SK-N-SH (cell line): ENCODE measurements at regions not wholly inside any gene's neighbourhood (a gene's known extent, or its start where the extent isn't known, plus 50 kb on each side); places are given as distances from the start of the nearest gene placed in this dataset.

Source experiments
- CTCF ChIA-PET: fragments of 300-600, 350-600 bp; formaldehyde crosslinking; extraction: SDS; loops from one replicate; lab custom pipeline; 2021; lab: Yijun Ruan, JAX
- POLR2A ChIA-PET: fragments of 350-600 bp; sonication (Branson Sonifier 250); formaldehyde crosslinking; extraction: SDS; loops from one replicate; lab custom pipeline; 2020; ENCODE audit warnings: antibody characterized with exemption, inconsistent platforms; lab: Yijun Ruan, JAX
- DNase-seq: peaks from one replicate; pipeline ENCODE4 v3.0.0; 2012
- H2AFZ ChIP-seq: fragments of 200-600 bp; sonication (generic); 2 replicates; pipeline ENCODE4 v1.8.1; 2016; ENCODE audit warnings: antibody characterized with exemption, mild to moderate bottlenecking, low read depth
- H3F3A ChIP-seq: fragments of 200-600 bp; sonication (generic); replicated peaks from 2 replicates; pipeline ENCODE3; 2016; ENCODE audit warnings: antibody characterized with exemption, mild to moderate bottlenecking; ENCODE audit not compliant: insufficient read depth
- H3K27ac ChIP-seq, 2 experiments: fragments of 200-500 bp in 1 of 2; fragments of 200-600 bp in 1 of 2; sonication (Bioruptor generic) in 1 of 2; sonication (generic), shearing (Covaris generic) in 1 of 2; 2 replicates each; pipeline versions ENCODE4 v1.5.1 to v1.6.1; 2014 to 2016; ENCODE audit warnings: low read depth in 2 of 2, inconsistent platforms in 1 of 2, low read length in 1 of 2, mild to moderate bottlenecking in 1 of 2, mixed read lengths in 1 of 2
- H3K27me3 ChIP-seq: fragments of 200-600 bp; sonication (generic), shearing (Covaris generic); 2 replicates; pipeline ENCODE4 v1.6.1; 2016; ENCODE audit warnings: mixed run types; ENCODE audit not compliant: insufficient read depth
- H3K36me3 ChIP-seq, 2 experiments: fragments of 200-500 bp in 1 of 2; fragments of 200-600 bp in 1 of 2; sonication (Bioruptor generic) in 1 of 2; sonication (generic) in 1 of 2; replicated peaks in 1 of 2; 2 replicates each; pipeline versions ENCODE3 to v1.5.1; 2014 to 2016; ENCODE audit warnings: low read length in 1 of 2, mild to moderate bottlenecking in 1 of 2; ENCODE audit not compliant: insufficient read depth in 2 of 2, control insufficient read depth in 1 of 2
- H3K4me1 ChIP-seq, 2 experiments: fragments of 200-500 bp in 1 of 2; fragments of 200-600 bp in 1 of 2; sonication (Bioruptor generic) in 1 of 2; sonication (generic), shearing (Covaris generic) in 1 of 2; 2 replicates each; pipeline versions ENCODE4 v1.5.1 to v1.6.1; 2014 to 2016; ENCODE audit warnings: low read depth in 1 of 2, low read length in 1 of 2, mixed run types in 1 of 2; ENCODE audit not compliant: insufficient read depth in 2 of 2, control insufficient read depth in 1 of 2
- H3K4me2 ChIP-seq: fragments of 200-600 bp; sonication (generic), shearing (Covaris generic); 2 replicates; pipeline ENCODE4 v1.6.1; 2017; ENCODE audit warnings: mixed run types
- H3K4me3 ChIP-seq, 2 experiments: fragments of 200-500 bp in 1 of 2; fragments of 200-600 bp in 1 of 2; sonication (Bioruptor generic) in 1 of 2; sonication (generic), shearing (Covaris generic) in 1 of 2; 2 replicates each; pipeline versions ENCODE4 v1.5.1 to v1.8.1; 2014 to 2016; ENCODE audit warnings: low read depth in 2 of 2, inconsistent platforms in 1 of 2, low read length in 1 of 2, mild to moderate bottlenecking in 1 of 2, mixed read lengths in 1 of 2, moderate library complexity in 1 of 2
- H3K79me2 ChIP-seq: fragments of 200-600 bp; sonication (generic); 2 replicates; pipeline ENCODE4 v1.8.1; 2017; ENCODE audit warnings: mild to moderate bottlenecking; ENCODE audit not compliant: insufficient read depth
- H3K9ac ChIP-seq: fragments of 200-600 bp; sonication (generic); 2 replicates; pipeline ENCODE4 v1.6.1; 2017; ENCODE audit warnings: mixed run types
- H3K9me2 ChIP-seq: fragments of 200-600 bp; sonication (generic); 2 replicates; pipeline ENCODE4 v1.6.1; 2017; ENCODE audit warnings: mixed run types
- H3K9me3 ChIP-seq: fragments of 200-600 bp; sonication (generic); 2 replicates; pipeline ENCODE4 v1.6.1; 2017; ENCODE audit warnings: mixed run types, mild to moderate bottlenecking, moderate library complexity
- H4K20me1 ChIP-seq: fragments of 200-600 bp; sonication (generic); 2 replicates; pipeline ENCODE4 v1.6.1; 2017; ENCODE audit warnings: mild to moderate bottlenecking, mixed run types; ENCODE audit not compliant: insufficient read depth
- CTCF ChIP-seq: fragments of 200-600 bp; sonication (generic); IDR thresholded peaks from 2 replicates; pipeline ENCODE4 v1.6.1; 2017; ENCODE audit warnings: antibody characterized with exemption, mild to moderate bottlenecking, moderate library complexity
- ELF1 ChIP-seq: IDR thresholded peaks from 2 replicates; pipeline ENCODE4 v1.4.0; 2012
- FOSL2 ChIP-seq: IDR thresholded peaks from 2 replicates; pipeline ENCODE4 v1.4.0; 2012; ENCODE audit warnings: low read depth, mild to moderate bottlenecking, moderate library complexity, borderline replicate concordance
- FOXM1 ChIP-seq: IDR thresholded peaks from 2 replicates; pipeline ENCODE4 v1.4.0; 2012; ENCODE audit warnings: low read depth, mild to moderate bottlenecking
- GABPA ChIP-seq: IDR thresholded peaks from 2 replicates; pipeline ENCODE4 v1.4.0; 2012; ENCODE audit warnings: low read depth, mild to moderate bottlenecking
- GATA2 ChIP-seq: sonication (generic); formaldehyde crosslinking; IDR thresholded peaks from 2 replicates; pipeline ENCODE4 v1.5.0; 2020; ENCODE audit warnings: mild to moderate bottlenecking, missing genetic modification reagents
- JUND ChIP-seq: IDR thresholded peaks from 2 replicates; pipeline ENCODE4 v1.4.0; 2012
- MEF2A ChIP-seq: IDR thresholded peaks from 2 replicates; pipeline ENCODE4 v1.4.0; 2012; ENCODE audit warnings: low read depth, borderline replicate concordance
- MXI1 ChIP-seq: IDR thresholded peaks from 2 replicates; pipeline ENCODE4 v1.6.1; 2012; ENCODE audit warnings: mild to moderate bottlenecking, low read depth, low read length, improper control_type of control experiment
- POLR2AphosphoS5 ChIP-seq: IDR thresholded peaks from 2 replicates; pipeline ENCODE4 v1.6.1; 2012; ENCODE audit warnings: low read depth, low read length
- RAD21 ChIP-seq: IDR thresholded peaks from 2 replicates; pipeline ENCODE4 v1.6.1; 2012; ENCODE audit warnings: mild to moderate bottlenecking, low read length
- RCOR1 ChIP-seq: fragments of 150-350 bp; IDR thresholded peaks from 2 replicates; pipeline ENCODE4 v1.6.1; 2017; ENCODE audit warnings: antibody characterized with exemption, low read length
- RFX5 ChIP-seq: IDR thresholded peaks from 2 replicates; pipeline ENCODE4 v1.6.1; 2012; ENCODE audit warnings: mild to moderate bottlenecking, improper control_type of control experiment, low read length
- RXRA ChIP-seq: IDR thresholded peaks from 2 replicates; pipeline ENCODE4 v1.4.0; 2012; ENCODE audit warnings: low read depth, mild to moderate bottlenecking, borderline replicate concordance
- SIN3A ChIP-seq: IDR thresholded peaks from 2 replicates; pipeline ENCODE4 v1.6.1; 2012; ENCODE audit warnings: low read depth, mild to moderate bottlenecking, low read length, moderate library complexity, borderline replicate concordance
- SMC3 ChIP-seq: IDR thresholded peaks from 2 replicates; pipeline ENCODE4 v1.6.1; 2012; ENCODE audit warnings: low read depth, low read length, improper control_type of control experiment
- TCF12 ChIP-seq: IDR thresholded peaks from 2 replicates; pipeline ENCODE4 v1.4.0; 2012
- WGBS: methylation state at CpG from one replicate; pipeline ENCODE4 v1.1.6; 2017; ENCODE audit warnings: low lambda C conversion rate; 5-methylcytosine and 5-hydroxymethylcytosine counted together

- CTCF ChIA-PET: interaction anchor here (0.6 to 3.1 kb wide), 3 partner anchors 43 to 596 kb away, joined by 3 to 52 read pairs (median 5); no protein-coding TSS in a partner anchor
Observed at GRCh38 chr10:63765126-63765525, 243.9 kb downstream of the REEP3 start.

GRCh38 chr10:63766745-63767137 is 245.5 kb downstream of the REEP3 start:
- ChIA-PET POLR2A (interaction anchor here (1.3 kb wide), 1 partner anchor 137 kb away, joined by 3 read pairs; no protein-coding TSS in a partner anchor), CTCF (interaction anchor here (0.7 to 3.1 kb wide), 12 partner anchors 9 to 609 kb away, joined by 3 to 52 read pairs (median 8); no protein-coding TSS in a partner anchor)
- no peaks in the 10 kb centered on the region for H3K36me3 ChIP-seq
- H3K27me3 ChIP-seq: no peaks in the 10 kb centered on the region; the same call in 1 of the 2 replicates
- H4K20me1 ChIP-seq: no peaks in the 10 kb centered on the region
- WGBS: 56% methylated on average over 2 of the region's 2 CpGs
- H3K9ac ChIP-seq: no peak overlapping the region
- peak overlapping the region; percentile 31; the same call in 1 of the 2 replicates for H3K4me2 ChIP-seq
- H3F3A ChIP-seq: no peaks in the 10 kb centered on the region
- no peak for TF ChIP-seq POLR2AphosphoS5
- no peak for TF ChIP-seq SIN3A
- TF ChIP-seq GABPA: no peak
- TF ChIP-seq ELF1: no peak
- H3K79me2 ChIP-seq: no peaks in the 10 kb centered on the region
- DNase-seq: no peak
- no peaks in the 10 kb centered on the region for H3K9me3 ChIP-seq
- no peaks in the 10 kb centered on the region for H3K9me2 ChIP-seq
- no peak overlapping the region for H3K27ac ChIP-seq
- H3K4me1 ChIP-seq: peaks cover 2 to 8% of the 10 kb centered on the region in 2 experiments; a peak in 3 of 4 replicates
- H2AFZ ChIP-seq: no peak overlapping the region
- no peak overlapping the region for H3K4me3 ChIP-seq

More at GRCh38 chr10:63765126-63765525, 243.9 kb downstream of the REEP3 start:
- H3K79me2 ChIP-seq: no peaks in the 10 kb centered on the region
- H3K27ac ChIP-seq: no peak overlapping the region
- POLR2A ChIA-PET: no interaction called here
- no peak for DNase-seq
- H2AFZ ChIP-seq: no peak overlapping the region
- no peaks in the 10 kb centered on the region for H3K9me3 ChIP-seq
- no peak overlapping the region for H3K4me2 ChIP-seq
- H4K20me1 ChIP-seq: no peaks in the 10 kb centered on the region
- no peak overlapping the region for H3K9ac ChIP-seq
- peaks cover 8 to 10% of the 10 kb centered on the region in 2 experiments; a peak in 3 of 4 replicates for H3K4me1 ChIP-seq
- H3K9me2 ChIP-seq: no peaks in the 10 kb centered on the region
- WGBS: 92% methylated on average over 1 of the region's 1 CpG
- no peaks in the 10 kb centered on the region for H3K27me3 ChIP-seq
- no peak overlapping the region for H3K4me3 ChIP-seq
- no peaks in the 10 kb centered on the region for H3F3A ChIP-seq
- no peaks in the 10 kb centered on the region for H3K36me3 ChIP-seq
- no peak for TF ChIP-seq RFX5
- TF ChIP-seq TCF12: no peak
- no peak for TF ChIP-seq MEF2A
- TF ChIP-seq MXI1: no peak
- no peak for TF ChIP-seq RAD21
- TF ChIP-seq POLR2AphosphoS5: no peak
- TF ChIP-seq GATA2 (CRISPR knock-in tag): no peak
- TF ChIP-seq FOSL2: 0 out of 2 replicates have a peak, but pooled peaks have one; percentile 8
- no peak for TF ChIP-seq FOXM1

GRCh38 chr10:63767138-63767801 is 246.1 kb downstream of the REEP3 start:
- TF ChIP-seq SMC3 (peak; percentile 54), RXRA (no peak), RCOR1 (no peak), RAD21 (peak; percentile 79), JUND (no peak), CTCF (peak; percentile 74)
- Histone ChIP-seq H3K4me2 (peak overlapping the region; percentile 31; the same call in 1 of the 2 replicates), H3K27ac (no peak overlapping the region), H3K9ac (no peak overlapping the region), H3K27me3 (no peaks in the 10 kb centered on the region; the same call in 1 of the 2 replicates), H3K4me1 (peaks cover 2 to 8% of the 10 kb centered on the region in 2 experiments; a peak in 3 of 4 replicates), H2AFZ (peak overlapping the region; percentile 45; the same call in 1 of the 2 replicates), H3K36me3 (no peaks in the 10 kb centered on the region), H3K79me2 (no peaks in the 10 kb centered on the region), H3K9me2 (no peaks in the 10 kb centered on the region), H3K9me3 (no peaks in the 10 kb centered on the region), H3K4me3 (no peak overlapping the region), H3F3A (no peaks in the 10 kb centered on the region), H4K20me1 (no peaks in the 10 kb centered on the region)
- CTCF ChIA-PET: interaction anchor here (0.7 to 3.1 kb wide), 25 partner anchors 9 to 1330 kb away, joined by 3 to 52 read pairs (median 5); no protein-coding TSS in a partner anchor
- POLR2A ChIA-PET: interaction anchor here (0.8 to 1.3 kb wide), 2 partner anchors 138 to 634 kb away, joined by 3 read pairs; partner anchors contain the start of gene NRBF2
- WGBS: 64% methylated on average over 4 of the region's 4 CpGs
- no peak for DNase-seq
